ENCODE measurements at regions not wholly inside any gene's neighbourhood (a gene's known extent, or its start where the extent isn't known, plus 50 kb on each side); places are given as distances from the start of the nearest gene placed in this dataset.

DNA sequence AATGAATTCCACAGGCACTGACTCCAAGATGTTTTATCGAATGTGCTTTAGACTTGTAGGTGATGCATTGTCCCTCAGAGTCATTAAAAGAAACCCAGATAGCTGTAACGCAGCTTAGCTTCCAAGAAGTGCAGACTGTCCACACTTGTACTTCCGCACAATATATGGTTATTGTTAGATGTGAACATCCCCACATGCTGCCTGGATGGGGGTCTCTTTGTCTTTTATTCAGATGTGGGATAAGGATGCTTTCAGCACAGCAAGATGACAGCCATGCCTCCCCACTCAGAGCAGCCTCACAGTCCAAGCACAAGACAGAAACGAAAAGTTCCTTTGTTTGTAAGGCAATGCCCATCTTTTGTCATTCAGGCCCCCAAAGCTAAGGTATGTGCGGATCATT, 416.6 kb downstream of the HRH4 start:
- Mint-ChIP-seq H3K36me3 (no peaks in the 10 kb centered on the region), H3K9me3 (no peaks in the 10 kb centered on the region), H3K4me3 (no peak overlapping the region), H3K27ac (no peak overlapping the region), H3K4me1 (no peaks in the 10 kb centered on the region), H3K27me3 (no peaks in the 10 kb centered on the region)
- no peaks in the 10 kb centered on the region for H3K36me3 ChIP-seq (ENCODE audit: insufficient read depth, low read length)
- H3K4me3 ChIP-seq (ENCODE audit: low read length) = no peak overlapping the region
- H3K27ac ChIP-seq (ENCODE audit: low read depth, low read length) = no peak overlapping the region
- no peaks in the 10 kb centered on the region for H3K27me3 ChIP-seq (ENCODE audit: insufficient read depth, low read length, poor library complexity, severe bottlenecking)
- CTCF ChIA-PET = no interaction called here
- DNase-seq = no peak
- H3K9me3 ChIP-seq (ENCODE audit: low read length) = no peaks in the 10 kb centered on the region
- no peaks in the 10 kb centered on the region for H3K4me1 ChIP-seq (ENCODE audit: insufficient read depth, low read length)
- POLR2A ChIA-PET = no interaction called here

DNA sequence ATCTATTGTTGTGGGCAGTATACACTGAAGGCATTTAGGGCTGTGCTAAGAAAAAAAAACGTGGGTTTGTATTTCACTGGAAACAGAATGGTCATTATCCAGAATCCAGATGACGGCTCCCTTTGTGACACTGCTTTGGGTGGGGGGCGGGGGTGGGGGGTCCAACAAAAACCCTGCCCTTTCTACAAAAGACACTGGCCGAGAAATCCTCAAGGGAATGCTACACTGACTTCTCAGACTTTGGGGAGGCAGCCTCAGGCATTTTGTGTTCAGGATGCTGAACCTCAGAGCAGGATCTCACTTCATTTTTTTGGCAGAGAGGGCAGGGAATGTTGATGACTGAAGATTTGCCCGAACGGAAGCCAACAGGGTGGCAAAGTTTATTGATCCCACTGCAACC, 417.1 kb downstream of the HRH4 start:
- H3K36me3 Mint-ChIP-seq = no peaks in the 10 kb centered on the region
- H3K27me3 Mint-ChIP-seq = no peaks in the 10 kb centered on the region
- POLR2A ChIA-PET = no interaction called here
- Histone ChIP-seq H3K27ac (ENCODE audit: low read depth, low read length) (no peak overlapping the region), H3K36me3 (ENCODE audit: insufficient read depth, low read length) (no peaks in the 10 kb centered on the region), H3K9me3 (ENCODE audit: low read length) (no peaks in the 10 kb centered on the region), H3K27me3 (ENCODE audit: insufficient read depth, low read length, poor library complexity, severe bottlenecking) (no peaks in the 10 kb centered on the region), H3K4me3 (ENCODE audit: low read length) (no peak overlapping the region), H3K4me1 (ENCODE audit: insufficient read depth, low read length) (no peaks in the 10 kb centered on the region)
- CTCF ChIA-PET = no interaction called here
- no peaks in the 10 kb centered on the region for H3K9me3 Mint-ChIP-seq
- H3K4me1 Mint-ChIP-seq = no peaks in the 10 kb centered on the region
- DNase-seq = no peak
- no peak overlapping the region for H3K4me3 Mint-ChIP-seq
- no peak overlapping the region for H3K27ac Mint-ChIP-seq

DNA sequence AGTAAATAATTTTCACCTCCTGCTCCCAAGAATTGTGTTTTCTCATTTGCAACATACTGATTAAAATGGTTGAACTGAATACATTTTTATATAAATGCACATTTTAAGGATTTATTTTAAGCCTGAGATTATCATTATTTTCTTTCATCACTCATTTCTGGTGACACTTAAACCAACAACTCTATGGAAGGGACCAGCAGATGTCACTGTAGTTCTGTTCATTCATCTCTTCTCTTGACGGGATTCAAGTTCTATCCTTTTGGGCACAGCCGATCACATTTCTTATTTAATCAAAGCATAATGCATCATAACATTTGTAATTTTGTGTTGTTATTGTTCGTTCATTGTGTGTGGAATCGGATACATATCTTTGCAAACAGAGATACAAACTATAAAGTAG, 417.9 kb downstream of the HRH4 start:
- ChIA-PET POLR2A (no interaction called here), CTCF (no interaction called here)
- Mint-ChIP-seq H3K27ac (no peak overlapping the region), H3K36me3 (no peaks in the 10 kb centered on the region), H3K27me3 (no peaks in the 10 kb centered on the region), H3K4me1 (no peaks in the 10 kb centered on the region), H3K4me3 (no peak overlapping the region), H3K9me3 (no peaks in the 10 kb centered on the region)
- H3K9me3 ChIP-seq (ENCODE audit: low read length) = no peaks in the 10 kb centered on the region
- no peak overlapping the region for H3K27ac ChIP-seq (ENCODE audit: low read depth, low read length)
- H3K4me3 ChIP-seq (ENCODE audit: low read length) = no peak overlapping the region
- H3K36me3 ChIP-seq (ENCODE audit: insufficient read depth, low read length) = no peaks in the 10 kb centered on the region
- no peaks in the 10 kb centered on the region for H3K4me1 ChIP-seq (ENCODE audit: insufficient read depth, low read length)
- DNase-seq = no peak
- no peaks in the 10 kb centered on the region for H3K27me3 ChIP-seq (ENCODE audit: insufficient read depth, low read length, poor library complexity, severe bottlenecking)

DNA sequence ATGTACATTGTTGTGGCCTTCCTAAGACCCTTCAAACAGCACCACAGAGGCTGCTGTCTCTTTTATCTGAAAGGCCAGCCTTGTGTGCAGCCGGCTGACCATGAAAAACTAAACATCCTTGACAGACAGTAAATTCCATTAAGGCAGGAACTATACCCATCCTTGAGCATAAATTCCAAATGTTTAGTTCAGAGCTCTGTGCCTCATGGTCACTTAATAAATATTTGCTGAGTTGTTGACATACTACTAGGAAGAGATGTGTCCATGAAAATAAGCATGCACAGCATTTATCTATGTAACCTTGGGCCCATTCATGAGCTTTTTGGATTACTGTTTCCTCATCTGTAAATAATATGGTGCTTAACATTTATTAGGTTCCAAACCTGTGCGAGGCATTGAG, 424.8 kb downstream of the HRH4 start:
- no peaks in the 10 kb centered on the region for H3K4me1 ChIP-seq (ENCODE audit: insufficient read depth, low read length)
- H3K36me3 ChIP-seq (ENCODE audit: insufficient read depth, low read length) = no peaks in the 10 kb centered on the region
- peaks cover 0 to 3% of the 10 kb centered on the region in 2 donors for H3K27me3 Mint-ChIP-seq
- ChIA-PET CTCF (no interaction called here), POLR2A (no interaction called here)
- H3K9me3 ChIP-seq (ENCODE audit: low read length) = no peaks in the 10 kb centered on the region
- H3K27ac Mint-ChIP-seq = no peak overlapping the region
- DNase-seq = no peak
- no peaks in the 10 kb centered on the region for H3K36me3 Mint-ChIP-seq
- no peak overlapping the region for H3K27ac ChIP-seq (ENCODE audit: low read depth, low read length)
- no peak overlapping the region for H3K4me3 ChIP-seq (ENCODE audit: low read length)
- H3K4me3 Mint-ChIP-seq = no peak overlapping the region
- peaks cover 0 to 2% (median 0%) of the 10 kb centered on the region in 5 donors for H3K9me3 Mint-ChIP-seq
- H3K4me1 Mint-ChIP-seq = no peaks in the 10 kb centered on the region
- H3K27me3 ChIP-seq (ENCODE audit: insufficient read depth, low read length, poor library complexity, severe bottlenecking) = no peaks in the 10 kb centered on the region

DNA sequence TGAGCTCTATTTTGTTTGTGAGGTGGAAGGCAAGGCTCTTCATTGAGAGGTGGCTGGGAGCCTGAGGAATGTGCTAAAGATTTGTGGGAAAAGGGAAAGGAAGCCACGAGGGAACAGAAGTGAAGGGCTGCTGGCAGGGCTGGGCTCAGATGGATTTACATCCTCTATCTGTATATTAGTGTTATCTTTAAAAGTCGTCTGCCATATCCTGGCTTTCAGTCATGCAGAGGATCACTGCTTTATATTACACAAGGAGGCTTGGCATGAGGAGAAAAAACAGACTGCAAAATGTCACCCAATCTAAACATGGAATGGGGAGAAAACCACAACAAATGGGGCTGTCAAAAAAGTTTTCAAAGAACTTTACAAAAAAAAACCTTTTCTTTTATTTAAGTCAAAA, 434.4 kb downstream of the HRH4 start:
- Histone ChIP-seq H3K4me1 (ENCODE audit: insufficient read depth, low read length) (no peaks in the 10 kb centered on the region), H3K9me3 (ENCODE audit: low read length) (no peaks in the 10 kb centered on the region), H3K36me3 (ENCODE audit: insufficient read depth, low read length) (no peaks in the 10 kb centered on the region), H3K27ac (ENCODE audit: low read depth, low read length) (no peak overlapping the region), H3K27me3 (ENCODE audit: insufficient read depth, low read length, poor library complexity, severe bottlenecking) (no peaks in the 10 kb centered on the region), H3K4me3 (ENCODE audit: low read length) (no peak overlapping the region)
- no peak overlapping the region for H3K4me3 Mint-ChIP-seq
- POLR2A ChIA-PET = no interaction called here
- H3K4me1 Mint-ChIP-seq = no peaks in the 10 kb centered on the region
- CTCF ChIA-PET = no interaction called here
- H3K36me3 Mint-ChIP-seq = no peaks in the 10 kb centered on the region
- peaks cover 0 to 11% (median 4%) of the 10 kb centered on the region in 5 donors for H3K9me3 Mint-ChIP-seq
- H3K27me3 Mint-ChIP-seq = peaks cover 4 to 7% of the 10 kb centered on the region in 2 donors
- DNase-seq = no peak
- no peak overlapping the region for H3K27ac Mint-ChIP-seq

DNA sequence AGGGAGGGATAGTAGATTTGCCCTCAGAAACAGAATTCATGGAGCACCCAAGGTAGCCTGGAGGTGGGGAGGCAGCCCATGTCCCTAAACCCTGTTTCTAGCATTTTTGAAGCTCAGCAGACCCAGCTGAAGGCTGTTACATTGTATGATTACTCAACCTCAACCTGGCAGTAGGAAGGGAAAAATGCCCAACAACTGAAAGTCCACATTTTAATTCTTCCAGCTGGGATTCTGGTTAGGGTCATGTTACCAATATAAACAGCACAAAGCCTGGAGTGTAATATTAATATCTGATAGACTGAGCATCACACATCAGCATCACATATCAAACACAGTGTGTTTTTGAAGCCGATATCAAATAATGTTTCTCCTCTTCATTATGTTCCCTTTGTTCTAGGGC, 437.0 kb downstream of the HRH4 start:
- Histone ChIP-seq H3K9me3 (ENCODE audit: low read length) (no peaks in the 10 kb centered on the region), H3K27me3 (ENCODE audit: insufficient read depth, low read length, poor library complexity, severe bottlenecking) (no peaks in the 10 kb centered on the region), H3K4me1 (ENCODE audit: insufficient read depth, low read length) (no peaks in the 10 kb centered on the region), H3K27ac (ENCODE audit: low read depth, low read length) (no peak overlapping the region), H3K4me3 (ENCODE audit: low read length) (no peak overlapping the region), H3K36me3 (ENCODE audit: insufficient read depth, low read length) (no peaks in the 10 kb centered on the region)
- no peak overlapping the region for H3K27ac Mint-ChIP-seq
- DNase-seq = no peak
- peaks cover 9 to 11% of the 10 kb centered on the region in 2 donors for H3K27me3 Mint-ChIP-seq
- H3K4me3 Mint-ChIP-seq = no peak overlapping the region
- peaks cover 0 to 12% (median 7%) of the 10 kb centered on the region in 5 donors for H3K9me3 Mint-ChIP-seq
- POLR2A ChIA-PET = no interaction called here
- no peaks in the 10 kb centered on the region for H3K36me3 Mint-ChIP-seq
- CTCF ChIA-PET = no interaction called here
- no peaks in the 10 kb centered on the region for H3K4me1 Mint-ChIP-seq

DNA sequence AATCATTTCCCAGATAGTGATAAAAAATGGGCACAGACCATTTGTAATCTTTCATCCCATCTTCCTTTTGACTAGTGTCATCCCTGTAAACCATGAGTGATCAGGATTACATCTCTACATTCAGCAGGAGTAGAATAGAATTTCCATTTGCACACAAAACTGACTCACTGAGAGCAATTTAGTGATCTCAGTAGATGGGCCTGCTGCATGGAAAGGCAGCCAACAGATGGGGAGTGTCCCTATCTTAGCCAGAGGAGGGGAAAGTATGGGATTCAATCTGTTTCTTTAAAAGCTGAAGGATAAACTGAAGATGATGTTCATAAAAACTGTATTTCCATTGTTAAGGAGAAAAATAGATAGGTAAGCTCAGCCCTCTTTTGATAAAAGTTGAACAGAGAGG, 441.7 kb downstream of the ZNF521 start:
- POLR2A ChIA-PET = no interaction called here
- Mint-ChIP-seq H3K9me3 (peaks cover 0 to 1% (median 0%) of the 10 kb centered on the region in 5 donors), H3K36me3 (no peaks in the 10 kb centered on the region), H3K4me3 (no peak overlapping the region), H3K27ac (no peak overlapping the region), H3K27me3 (peaks cover 0 to 5% of the 10 kb centered on the region in 2 donors), H3K4me1 (no peaks in the 10 kb centered on the region)
- Histone ChIP-seq H3K9me3 (ENCODE audit: low read length) (no peaks in the 10 kb centered on the region), H3K27ac (ENCODE audit: low read depth, low read length) (no peak overlapping the region), H3K27me3 (ENCODE audit: insufficient read depth, low read length, poor library complexity, severe bottlenecking) (no peaks in the 10 kb centered on the region), H3K36me3 (ENCODE audit: insufficient read depth, low read length) (no peaks in the 10 kb centered on the region), H3K4me1 (ENCODE audit: insufficient read depth, low read length) (no peaks in the 10 kb centered on the region), H3K4me3 (ENCODE audit: low read length) (no peak overlapping the region)
- CTCF ChIA-PET = no interaction called here
- DNase-seq = no peak

DNA sequence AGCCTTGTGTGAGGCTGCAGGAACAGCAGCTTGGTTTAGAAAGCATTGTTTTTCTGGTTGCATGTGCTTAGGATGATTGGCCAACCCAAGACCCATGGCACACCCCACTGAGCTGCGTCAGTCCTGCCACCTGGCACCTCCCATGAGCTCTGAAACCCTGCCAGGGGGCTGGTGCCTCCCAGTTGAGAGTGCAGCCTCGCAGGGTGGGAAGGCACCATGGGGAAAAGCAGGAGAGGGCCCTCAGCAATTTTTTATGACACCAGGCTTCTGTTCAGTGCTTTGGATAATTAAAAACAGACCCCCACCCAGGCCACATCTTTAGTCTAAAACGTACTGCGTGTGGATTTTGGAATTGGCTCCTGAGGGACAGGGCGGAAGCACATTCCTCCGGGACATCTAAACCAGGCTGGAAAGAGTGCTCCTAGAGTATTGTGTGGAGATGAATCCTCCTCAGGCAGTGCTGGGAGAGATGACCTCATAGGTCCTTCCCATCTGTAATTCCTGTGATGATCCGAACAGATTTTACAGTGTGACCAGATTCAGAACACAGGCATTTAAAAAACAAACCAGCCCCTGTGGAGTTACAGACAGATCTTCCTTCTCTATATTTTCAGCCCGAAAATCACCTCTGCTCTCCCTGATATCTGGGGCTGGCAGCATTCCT, 438.3 kb downstream of the ZNF521 start:
- Histone ChIP-seq H3K4me3 (ENCODE audit: low read length) (no peak overlapping the region), H3K27ac (ENCODE audit: low read depth, low read length) (no peak overlapping the region), H3K4me1 (ENCODE audit: insufficient read depth, low read length) (no peaks in the 10 kb centered on the region), H3K9me3 (ENCODE audit: low read length) (no peaks in the 10 kb centered on the region), H3K27me3 (ENCODE audit: insufficient read depth, low read length, poor library complexity, severe bottlenecking) (no peaks in the 10 kb centered on the region), H3K36me3 (ENCODE audit: insufficient read depth, low read length) (no peaks in the 10 kb centered on the region)
- no peak overlapping the region for H3K27ac Mint-ChIP-seq
- H3K27me3 Mint-ChIP-seq = peaks cover 0 to 7% of the 10 kb centered on the region in 2 donors
- H3K4me3 Mint-ChIP-seq = no peak overlapping the region
- H3K36me3 Mint-ChIP-seq = peaks cover 0 to 2% (median 0%) of the 10 kb centered on the region in 3 donors
- ChIA-PET CTCF (no interaction called here), POLR2A (no interaction called here)
- H3K4me1 Mint-ChIP-seq = no peaks in the 10 kb centered on the region
- H3K9me3 Mint-ChIP-seq = peaks cover 0 to 3% (median 0%) of the 10 kb centered on the region in 5 donors
- no peak for DNase-seq

DNA sequence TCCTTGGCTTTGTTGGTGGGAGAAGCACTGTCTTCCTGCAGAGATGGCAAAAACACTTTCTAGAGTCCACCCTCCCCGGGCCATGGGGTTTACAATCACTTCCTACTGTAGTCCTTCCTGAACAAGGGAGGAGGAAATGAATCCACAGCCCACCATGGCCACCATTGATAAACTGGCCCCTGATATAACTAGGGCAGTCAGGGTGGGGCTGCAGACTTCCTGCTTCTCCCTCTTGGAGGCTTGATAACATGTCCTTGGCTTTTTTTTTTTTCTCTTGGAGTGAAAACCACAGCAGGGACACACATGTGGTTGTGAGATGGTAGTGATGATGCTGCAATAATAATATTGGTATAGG, 437.8 kb downstream of the ZNF521 start:
- Mint-ChIP-seq H3K4me1 (no peaks in the 10 kb centered on the region), H3K9me3 (peaks cover 0 to 3% (median 0%) of the 10 kb centered on the region in 5 donors), H3K4me3 (no peak overlapping the region), H3K36me3 (peaks cover 0 to 2% (median 0%) of the 10 kb centered on the region in 3 donors), H3K27me3 (peaks cover 0 to 7% of the 10 kb centered on the region in 2 donors), H3K27ac (no peak overlapping the region)
- Histone ChIP-seq H3K27ac (ENCODE audit: low read depth, low read length) (no peak overlapping the region), H3K4me3 (ENCODE audit: low read length) (no peak overlapping the region), H3K4me1 (ENCODE audit: insufficient read depth, low read length) (no peaks in the 10 kb centered on the region), H3K27me3 (ENCODE audit: insufficient read depth, low read length, poor library complexity, severe bottlenecking) (no peaks in the 10 kb centered on the region), H3K36me3 (ENCODE audit: insufficient read depth, low read length) (no peaks in the 10 kb centered on the region), H3K9me3 (ENCODE audit: low read length) (no peaks in the 10 kb centered on the region)
- ChIA-PET CTCF (no interaction called here), POLR2A (no interaction called here)
- DNase-seq = no peak

Data from CD8-positive, alpha-beta memory T cell (primary cell).